MM.1S (cell line): ENCODE measurements at regions not wholly inside any gene's neighbourhood (a gene's known extent, or its start where the extent isn't known, plus 50 kb on each side); places are given as distances from the start of the nearest gene placed in this dataset.

ENCODE experiments used
- DNase-seq: peaks from one replicate; pipeline ENCODE4 v3.0.0-alpha.2; 2015
- H2AFZ ChIP-seq: fragments of 300-600 bp; sonication (generic); 2 replicates; pipeline ENCODE4 v1.6.0; 2016; ENCODE audit warnings: antibody characterized with exemption, low read length
- H3F3A ChIP-seq: fragments of 300-600 bp; sonication (generic); 2 replicates; pipeline ENCODE4 v1.6.1; 2016; ENCODE audit warnings: mild to moderate bottlenecking, antibody characterized with exemption, low read length, moderate library complexity, mixed read lengths; ENCODE audit not compliant: insufficient read depth
- H3K27ac ChIP-seq: fragments of 300-600 bp; sonication (generic); 2 replicates; pipeline ENCODE4 v1.5.1; 2016; ENCODE audit warnings: mild to moderate bottlenecking, low read length
- H3K27me3 ChIP-seq: fragments of 300-600 bp; sonication (generic); replicated peaks from 2 replicates; pipeline ENCODE4 v1.6.0; 2016; ENCODE audit warnings: low read length; ENCODE audit not compliant: insufficient read depth
- H3K36me3 ChIP-seq: fragments of 300-600 bp; sonication (generic); replicated peaks from 2 replicates; pipeline ENCODE4 v1.6.1; 2016; ENCODE audit warnings: mild to moderate bottlenecking, low read length, mixed read lengths; ENCODE audit not compliant: insufficient read depth
- H3K4me1 ChIP-seq: fragments of 300-600 bp; sonication (generic); 2 replicates; pipeline ENCODE4 v1.6.1; 2016; ENCODE audit warnings: low read length, mixed read lengths
- H3K4me2 ChIP-seq: fragments of 300-600 bp; sonication (generic); 2 replicates; pipeline ENCODE4 v1.6.0; 2016; ENCODE audit warnings: low read depth, low read length
- H3K4me3 ChIP-seq: fragments of 300-600 bp; sonication (generic); 2 replicates; pipeline ENCODE4 v1.5.1; 2016; ENCODE audit warnings: low read length, mixed read lengths
- H3K79me2 ChIP-seq: fragments of 300-600 bp; sonication (generic); 2 replicates; pipeline ENCODE4 v1.6.1; 2016; ENCODE audit warnings: mixed run types, low read length, mixed read lengths
- H3K9ac ChIP-seq: fragments of 300-600 bp; sonication (generic); 2 replicates; pipeline ENCODE4 v1.6.1; 2016; ENCODE audit warnings: low read length, mixed read lengths
- H3K9me2 ChIP-seq: fragments of 300-600 bp; sonication (generic); replicated peaks from 2 replicates; pipeline ENCODE4 v1.6.1; 2016; ENCODE audit warnings: mild to moderate bottlenecking, low read length, mixed read lengths; ENCODE audit not compliant: insufficient read depth
- H3K9me3 ChIP-seq: fragments of 300-600 bp; sonication (generic); replicated peaks from 2 replicates; pipeline ENCODE4 v1.6.1; 2016; ENCODE audit warnings: mild to moderate bottlenecking, low read length, mixed read lengths; ENCODE audit not compliant: insufficient read depth
- H4K20me1 ChIP-seq: fragments of 300-600 bp; sonication (generic); 2 replicates; pipeline ENCODE4 v1.6.1; 2016; ENCODE audit warnings: mild to moderate bottlenecking, low read length, moderate library complexity, mixed read lengths; ENCODE audit not compliant: insufficient read depth
- EZH2 ChIP-seq: fragments of 300-600 bp; sonication (generic); optimal IDR thresholded peaks from 2 replicates; pipeline ENCODE3; 2017; ENCODE audit warnings: low read depth, mild to moderate bottlenecking, antibody characterized with exemption, low read length, mixed read lengths
- EZH2phosphoT487 ChIP-seq: fragments of 300-600 bp; sonication (generic); IDR thresholded peaks from 2 replicates; pipeline ENCODE4 v1.6.1; 2018; ENCODE audit warnings: antibody characterized with exemption, low read length
- TF ChIP-seq, protein P1 (sequence below): fragments of 300-600 bp; sonication (generic); IDR thresholded peaks from 2 replicates; pipeline ENCODE4 v1.5.1; 2016; ENCODE audit warnings: antibody characterized with exemption, low read length, mixed read lengths

DNA sequence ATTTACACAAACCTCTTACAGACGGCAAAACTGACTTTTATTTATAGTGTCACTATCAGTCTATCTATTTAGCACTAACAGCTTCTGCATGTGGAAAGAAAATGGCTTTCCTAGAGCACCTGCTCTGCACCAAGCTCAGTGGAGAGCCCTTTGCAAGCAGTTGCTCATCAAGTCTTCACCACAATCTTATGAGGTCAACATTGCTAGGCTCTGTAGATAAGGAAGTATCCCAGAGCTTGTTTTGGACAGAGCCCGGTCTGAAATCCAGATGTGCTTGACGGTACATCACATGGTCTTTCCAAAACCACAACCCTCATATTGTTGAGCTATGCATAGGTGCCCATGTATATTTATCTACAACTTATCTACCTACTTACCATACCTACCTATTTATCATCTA is 572.7 kb upstream of the CDH5 start:
- Histone ChIP-seq H3K4me1 (no peaks in the 10 kb centered on the region), H3K27ac (no peak overlapping the region), H4K20me1 (no peaks in the 10 kb centered on the region), H3K27me3 (no peaks in the 10 kb centered on the region), H3K4me2 (no peak overlapping the region), H3F3A (no peaks in the 10 kb centered on the region), H3K36me3 (no peaks in the 10 kb centered on the region), H3K9me3 (no peaks in the 10 kb centered on the region), H2AFZ (no peak overlapping the region), H3K9me2 (no peaks in the 10 kb centered on the region), H3K4me3 (no peak overlapping the region), H3K79me2 (no peaks in the 10 kb centered on the region), H3K9ac (no peak overlapping the region)
- no peak for DNase-seq
- no peak for TF ChIP-seq EZH2phosphoT487
- TF ChIP-seq, protein P1, sequence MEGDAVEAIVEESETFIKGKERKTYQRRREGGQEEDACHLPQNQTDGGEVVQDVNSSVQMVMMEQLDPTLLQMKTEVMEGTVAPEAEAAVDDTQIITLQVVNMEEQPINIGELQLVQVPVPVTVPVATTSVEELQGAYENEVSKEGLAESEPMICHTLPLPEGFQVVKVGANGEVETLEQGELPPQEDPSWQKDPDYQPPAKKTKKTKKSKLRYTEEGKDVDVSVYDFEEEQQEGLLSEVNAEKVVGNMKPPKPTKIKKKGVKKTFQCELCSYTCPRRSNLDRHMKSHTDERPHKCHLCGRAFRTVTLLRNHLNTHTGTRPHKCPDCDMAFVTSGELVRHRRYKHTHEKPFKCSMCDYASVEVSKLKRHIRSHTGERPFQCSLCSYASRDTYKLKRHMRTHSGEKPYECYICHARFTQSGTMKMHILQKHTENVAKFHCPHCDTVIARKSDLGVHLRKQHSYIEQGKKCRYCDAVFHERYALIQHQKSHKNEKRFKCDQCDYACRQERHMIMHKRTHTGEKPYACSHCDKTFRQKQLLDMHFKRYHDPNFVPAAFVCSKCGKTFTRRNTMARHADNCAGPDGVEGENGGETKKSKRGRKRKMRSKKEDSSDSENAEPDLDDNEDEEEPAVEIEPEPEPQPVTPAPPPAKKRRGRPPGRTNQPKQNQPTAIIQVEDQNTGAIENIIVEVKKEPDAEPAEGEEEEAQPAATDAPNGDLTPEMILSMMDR, result no peak

DNA sequence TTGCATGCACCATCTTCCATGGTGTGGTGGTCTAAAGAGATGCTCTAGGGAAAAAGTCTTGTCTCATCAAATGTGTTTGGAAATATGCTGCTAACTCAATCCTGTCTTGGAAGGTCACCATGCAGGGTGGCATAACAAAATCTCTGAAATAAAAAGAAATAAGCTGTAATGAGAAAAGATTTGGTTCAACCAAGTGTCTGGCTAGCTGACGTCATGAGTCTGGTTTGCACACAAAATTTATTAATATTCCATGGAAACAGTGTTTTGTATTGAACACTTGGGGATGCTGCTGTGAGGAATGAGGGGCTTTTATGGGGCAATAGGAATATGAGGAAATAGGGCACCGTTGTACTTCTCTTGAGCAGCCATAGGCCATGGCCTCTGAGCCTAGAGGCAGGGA is 575.7 kb upstream of the CDH5 start:
- no peak for TF ChIP-seq EZH2phosphoT487
- no peak for TF ChIP-seq EZH2
- TF ChIP-seq, protein P1, result no peak
- Histone ChIP-seq H4K20me1 (no peaks in the 10 kb centered on the region), H3F3A (no peaks in the 10 kb centered on the region), H3K4me3 (no peak overlapping the region), H3K9me3 (no peaks in the 10 kb centered on the region), H2AFZ (no peak overlapping the region), H3K9me2 (no peaks in the 10 kb centered on the region), H3K4me1 (no peaks in the 10 kb centered on the region), H3K27ac (no peak overlapping the region), H3K27me3 (no peaks in the 10 kb centered on the region), H3K79me2 (no peaks in the 10 kb centered on the region), H3K36me3 (no peaks in the 10 kb centered on the region), H3K9ac (no peak overlapping the region), H3K4me2 (no peak overlapping the region)
- no peak for DNase-seq

DNA sequence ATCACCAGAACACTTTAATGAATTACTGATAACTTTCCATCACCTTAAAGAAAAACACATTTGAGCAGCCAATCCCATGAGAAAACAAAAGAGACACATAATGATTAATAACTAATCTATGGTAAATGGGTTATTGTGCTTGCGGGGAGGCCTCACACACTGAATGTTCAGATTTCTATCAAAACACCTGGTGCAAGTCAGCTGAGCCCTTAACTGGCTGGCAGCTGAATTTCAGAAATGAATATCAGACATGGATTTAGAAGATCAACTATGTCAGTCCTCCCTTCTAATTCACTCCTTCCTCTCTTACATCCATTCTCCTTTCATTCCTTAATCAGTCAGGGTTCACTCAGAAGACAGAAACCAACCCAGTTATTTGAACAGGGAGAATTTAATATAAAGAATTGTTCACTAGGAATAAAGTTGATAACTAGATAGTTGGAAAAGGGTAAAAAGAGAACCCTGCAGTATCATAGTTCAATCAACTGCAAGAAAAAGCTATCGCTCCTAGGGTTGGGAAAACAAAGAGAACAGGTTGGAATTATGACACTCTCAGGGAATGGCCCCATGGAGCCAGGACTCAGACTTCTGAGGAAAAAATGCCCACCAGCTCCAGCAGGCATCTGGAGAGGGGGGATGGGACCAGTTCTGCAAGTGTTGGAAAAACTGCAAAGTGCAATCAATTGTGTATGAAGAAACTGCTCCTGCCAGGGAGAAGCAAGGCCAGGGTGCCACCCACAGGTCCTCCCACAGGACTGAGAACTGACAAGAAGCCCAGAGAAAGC is 577.1 kb upstream of the CDH5 start:
- H3K27ac ChIP-seq, result no peak overlapping the region
- H3K9ac ChIP-seq, result no peak overlapping the region
- H3K9me2 ChIP-seq, result no peaks in the 10 kb centered on the region
- no peaks in the 10 kb centered on the region for H3F3A ChIP-seq
- H3K4me2 ChIP-seq, result no peak overlapping the region
- H3K36me3 ChIP-seq, result no peaks in the 10 kb centered on the region
- no peak overlapping the region for H2AFZ ChIP-seq
- H3K4me1 ChIP-seq, result no peaks in the 10 kb centered on the region
- no peak for DNase-seq
- no peaks in the 10 kb centered on the region for H3K9me3 ChIP-seq
- no peak overlapping the region for H3K4me3 ChIP-seq
- H4K20me1 ChIP-seq, result no peaks in the 10 kb centered on the region
- H3K79me2 ChIP-seq, result no peaks in the 10 kb centered on the region
- H3K27me3 ChIP-seq, result no peaks in the 10 kb centered on the region
- no peak for TF ChIP-seq EZH2phosphoT487
- TF ChIP-seq, protein P1, result no peak
- TF ChIP-seq EZH2, result no peak
